ENCODE measurements at regions not wholly inside any gene's neighbourhood (a gene's known extent, or its start where the extent isn't known, plus 50 kb on each side); places are given as distances from the start of the nearest gene placed in this dataset.

- no peak for DNase-seq (ENCODE audit: low read depth in 4 of 4, low spot score in 3 of 4)
Observed at GRCh38 chrX:131763674-131764073, 219.8 kb downstream of the OR13H1 start.

- no peak for DNase-seq (ENCODE audit: low read depth in 4 of 4, low spot score in 3 of 4)
Observed at GRCh38 chrX:131764216-131764615, 220.3 kb downstream of the OR13H1 start.

GRCh38 chrX:131778269-131779218, 234.7 kb downstream of the OR13H1 start:
- DNase-seq (ENCODE audit: low read depth in 4 of 4, low spot score in 3 of 4), result no peak

- no peak for DNase-seq (ENCODE audit: low read depth in 4 of 4, low spot score in 3 of 4)
Observed at GRCh38 chrX:131779306-131779705, 235.4 kb downstream of the OR13H1 start.

- no peak for DNase-seq (ENCODE audit: low read depth in 4 of 4, low spot score in 3 of 4)
Observed at GRCh38 chrX:131779741-131780140, 235.9 kb downstream of the OR13H1 start.

GRCh38 chrX:131782646-131783045, 238.8 kb downstream of the OR13H1 start:
- no peak for DNase-seq (ENCODE audit: low read depth in 4 of 4, low spot score in 3 of 4)

GRCh38 chrX:131783555-131784308, 239.4 kb upstream of the STK26 start:
- DNase-seq (ENCODE audit: low read depth in 4 of 4, low spot score in 3 of 4), result no peak

- no peak for DNase-seq (ENCODE audit: low read depth in 4 of 4, low spot score in 3 of 4)
Observed at GRCh38 chrX:131789664-131790063, 233.4 kb upstream of the STK26 start.

- no peak for DNase-seq (ENCODE audit: low read depth in 4 of 4, low spot score in 3 of 4)
Observed at GRCh38 chrX:131791608-131792355, 231.3 kb upstream of the STK26 start.

GRCh38 chrX:131792356-131792749, 230.7 kb upstream of the STK26 start:
- DNase-seq (ENCODE audit: low read depth in 4 of 4, low spot score in 3 of 4), result no peak

- DNase-seq (ENCODE audit: low read depth in 4 of 4, low spot score in 3 of 4), result no peak
Observed at GRCh38 chrX:131792789-131793462, 230.2 kb upstream of the STK26 start.

- no peak for DNase-seq (ENCODE audit: low read depth in 4 of 4, low spot score in 3 of 4)
Observed at GRCh38 chrX:131795442-131796229, 227.5 kb upstream of the STK26 start.

- DNase-seq (ENCODE audit: low read depth in 4 of 4, low spot score in 3 of 4), result no peak
Observed at GRCh38 chrX:131801066-131801465, 222.0 kb upstream of the STK26 start.

GRCh38 chrX:131801911-131802310, 221.2 kb upstream of the STK26 start:
- no peak for DNase-seq (ENCODE audit: low read depth in 4 of 4, low spot score in 3 of 4)

- no peak for DNase-seq (ENCODE audit: low read depth in 4 of 4, low spot score in 3 of 4)
Observed at GRCh38 chrX:131802836-131803626, 220.1 kb upstream of the STK26 start.

GRCh38 chrX:131812847-131813825, 210.0 kb upstream of the STK26 start:
- no peak for DNase-seq (ENCODE audit: low read depth in 4 of 4, low spot score in 3 of 4)

GRCh38 chrX:131816551-131817136, 206.5 kb upstream of the STK26 start:
- no peak for DNase-seq (ENCODE audit: low read depth in 4 of 4, low spot score in 3 of 4)

Data from right renal pelvis (tissue), 4 donors.